ENCODE measurements at regions not wholly inside any gene's neighbourhood (a gene's known extent, or its start where the extent isn't known, plus 50 kb on each side); places are given as distances from the start of the nearest gene placed in this dataset.

GRCh38 chr14:71597287-71597920, 334.8 kb upstream of the RGS6 start:
- no peak overlapping the region for H3K4me3 ChIP-seq (ENCODE audit: low read depth, low read length)
- no peak for DNase-seq (ENCODE audit: low read depth)
- TF ChIP-seq POLR2A (IDR thresholded peaks at IDR 0.05; ENCODE audit: extremely low read depth, insufficient read length) = no peak
- TF ChIP-seq CTCF (IDR thresholded peaks at IDR 0.05; ENCODE audit: low read depth, low read length) = no peak
- TF ChIP-seq MYC (IDR thresholded peaks at IDR 0.05; ENCODE audit: low read depth, low read length) = no peak
- no peak for TF ChIP-seq MAX (IDR thresholded peaks at IDR 0.05; ENCODE audit: low read depth, low read length)

GRCh38 chr14:71597955-71598660, 334.1 kb upstream of the RGS6 start:
- H3K4me3 ChIP-seq (ENCODE audit: low read depth, low read length) = no peak overlapping the region
- peak; percentile 63 for DNase-seq (ENCODE audit: low read depth)
- no peak for TF ChIP-seq MYC (IDR thresholded peaks at IDR 0.05; ENCODE audit: low read depth, low read length)
- no peak for TF ChIP-seq POLR2A (IDR thresholded peaks at IDR 0.05; ENCODE audit: extremely low read depth, insufficient read length)
- TF ChIP-seq CTCF (IDR thresholded peaks at IDR 0.05; ENCODE audit: low read depth, low read length) = no peak
- TF ChIP-seq MAX (IDR thresholded peaks at IDR 0.05; ENCODE audit: low read depth, low read length) = no peak

- no peak overlapping the region for H3K4me3 ChIP-seq (ENCODE audit: low read depth, low read length)
- no peak for TF ChIP-seq MAX (IDR thresholded peaks at IDR 0.05; ENCODE audit: low read depth, low read length)
- TF ChIP-seq POLR2A (IDR thresholded peaks at IDR 0.05; ENCODE audit: extremely low read depth, insufficient read length) = no peak
- no peak for TF ChIP-seq CTCF (IDR thresholded peaks at IDR 0.05; ENCODE audit: low read depth, low read length)
- no peak for TF ChIP-seq MYC (IDR thresholded peaks at IDR 0.05; ENCODE audit: low read depth, low read length)
- no peak for DNase-seq (ENCODE audit: low read depth)
Measured at GRCh38 chr14:71600309-71600708, 331.9 kb upstream of the RGS6 start.

- no peak for DNase-seq (ENCODE audit: low read depth)
- no peak overlapping the region for H3K4me3 ChIP-seq (ENCODE audit: low read depth, low read length)
- TF ChIP-seq MYC (IDR thresholded peaks at IDR 0.05; ENCODE audit: low read depth, low read length) (no peak), MAX (IDR thresholded peaks at IDR 0.05; ENCODE audit: low read depth, low read length) (no peak), POLR2A (IDR thresholded peaks at IDR 0.05; ENCODE audit: extremely low read depth, insufficient read length) (no peak), CTCF (IDR thresholded peaks at IDR 0.05; ENCODE audit: low read depth, low read length) (no peak)
Measured at GRCh38 chr14:71602524-71602923, 329.7 kb upstream of the RGS6 start.

- TF ChIP-seq MYC (IDR thresholded peaks at IDR 0.05; ENCODE audit: low read depth, low read length) = no peak
- no peak for TF ChIP-seq MAX (IDR thresholded peaks at IDR 0.05; ENCODE audit: low read depth, low read length)
- TF ChIP-seq POLR2A (IDR thresholded peaks at IDR 0.05; ENCODE audit: extremely low read depth, insufficient read length) = no peak
- no peak for TF ChIP-seq CTCF (IDR thresholded peaks at IDR 0.05; ENCODE audit: low read depth, low read length)
- H3K4me3 ChIP-seq (ENCODE audit: low read depth, low read length) = no peak overlapping the region
- no peak for DNase-seq (ENCODE audit: low read depth)
Measured at GRCh38 chr14:71604231-71604630, 328.0 kb upstream of the RGS6 start.

Data from NB4 (cell line).